GM04504 (cell line): ENCODE measurements at regions not wholly inside any gene's neighbourhood (a gene's known extent, or its start where the extent isn't known, plus 50 kb on each side); places are given as distances from the start of the nearest gene placed in this dataset.
"Not testable (repeated sequence)": the region's sequence is repeated elsewhere in the genome, so short reads cannot be mapped to it uniquely, and the experiment has no call there.

Source experiments
- DNase-seq: peaks from one replicate; pipeline ENCODE4 v3.0.0-alpha.2; 2012; ENCODE audit warnings: low read depth

GRCh38 chr4:138892483-138893407 lies 122.8 kb upstream of the NOCT start:
- DNase-seq = no peak

GRCh38 chr4:138891631-138892031 lies 124.0 kb upstream of the NOCT start:
- DNase-seq = no peak

- DNase-seq = no peak
Measured at GRCh38 chr4:138890891-138891570, 124.5 kb upstream of the NOCT start.

GRCh38 chr4:138889216-138889615 lies 126.4 kb upstream of the NOCT start:
- DNase-seq = no peak

- DNase-seq = no peak
Measured at GRCh38 chr4:138887741-138888140, 127.8 kb upstream of the NOCT start.

GRCh38 chr4:138887341-138887740 lies 128.2 kb upstream of the NOCT start:
- no peak for DNase-seq

- DNase-seq = no peak
Measured at GRCh38 chr4:138879757-138880156, 135.8 kb upstream of the NOCT start.

GRCh38 chr4:138875891-138876608 lies 139.5 kb upstream of the NOCT start:
- peak; percentile 83 for DNase-seq

- no peak for DNase-seq
Measured at GRCh38 chr4:138871555-138871875, 144.1 kb upstream of the NOCT start.

GRCh38 chr4:138870737-138871554 lies 144.6 kb upstream of the NOCT start:
- peak; percentile 58 for DNase-seq

- DNase-seq = no peak
Measured at GRCh38 chr4:138869631-138870030, 145.9 kb upstream of the NOCT start.

- no peak for DNase-seq
Measured at GRCh38 chr4:138869165-138869564, 146.4 kb upstream of the NOCT start.

GRCh38 chr4:138868562-138868961 lies 147.0 kb upstream of the NOCT start:
- DNase-seq = no peak

- DNase-seq = no peak
Measured at GRCh38 chr4:138867404-138867803, 148.2 kb upstream of the NOCT start.

- no peak for DNase-seq
Measured at GRCh38 chr4:138866314-138866713, 149.3 kb upstream of the NOCT start.

GRCh38 chr4:138865765-138866164 lies 149.8 kb upstream of the NOCT start:
- no peak for DNase-seq

GRCh38 chr4:138864961-138865720 lies 150.4 kb upstream of the NOCT start:
- DNase-seq = no peak

GRCh38 chr4:138863160-138863559 lies 152.4 kb upstream of the NOCT start:
- DNase-seq = no peak

- no peak for DNase-seq
Measured at GRCh38 chr4:138861135-138861534, 154.4 kb upstream of the NOCT start.

- not testable (repeated sequence) for DNase-seq
Measured at GRCh38 chr4:138860357-138860756, 155.2 kb upstream of the NOCT start.

- DNase-seq = no peak
Measured at GRCh38 chr4:138859254-138859653, 156.3 kb upstream of the NOCT start.
